NCI-H774 (cell line): ENCODE measurements at regions not wholly inside any gene's neighbourhood (a gene's known extent, or its start where the extent isn't known, plus 50 kb on each side); places are given as distances from the start of the nearest gene placed in this dataset.
"Not testable (repeated sequence)": the region's sequence is repeated elsewhere in the genome, so short reads cannot be mapped to it uniquely, and the experiment has no call there.

Source experiments
- DNase-seq: peaks from one replicate; lab custom pipeline; 2025; lab: John Stamatoyannopoulos, UW

DNA sequence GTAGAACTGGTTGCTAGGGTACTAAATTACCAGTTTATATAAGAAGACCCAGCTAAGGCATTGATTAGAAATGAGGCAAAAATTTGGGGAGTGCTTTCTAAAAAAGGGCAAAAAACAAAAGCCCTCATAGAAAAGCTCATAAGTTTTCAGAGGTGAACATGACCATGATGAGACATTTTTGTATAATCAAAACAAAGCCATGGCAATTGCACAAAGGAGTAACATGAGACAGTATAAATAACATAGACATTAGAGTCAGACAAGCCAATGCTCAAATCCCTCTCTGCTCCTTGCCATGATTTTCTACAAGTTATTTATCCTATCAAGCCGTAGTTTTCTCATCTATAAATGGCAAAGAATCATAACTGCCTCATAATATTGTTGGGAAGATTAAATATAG is 112.2 kb upstream of the ADTRP start:
- no peak for DNase-seq

DNA sequence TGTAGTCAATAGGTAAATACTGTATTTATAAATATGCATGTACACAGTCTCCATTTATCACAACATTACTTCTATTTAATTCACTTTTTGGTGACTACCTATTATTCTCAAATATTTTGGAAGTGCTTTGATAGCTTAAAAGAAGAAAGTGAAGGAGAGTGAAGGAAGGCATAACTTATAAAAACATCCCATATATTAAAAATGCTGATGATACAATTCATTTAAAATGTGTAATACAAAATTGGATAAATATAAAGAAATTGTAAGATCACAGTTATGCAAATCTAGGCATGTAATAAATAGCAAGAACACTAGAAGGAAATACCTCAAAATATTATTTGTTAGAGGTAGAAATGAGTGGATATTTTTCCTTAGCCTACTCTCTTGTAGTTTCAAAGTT is 111.6 kb upstream of the ADTRP start:
- no peak for DNase-seq

DNA sequence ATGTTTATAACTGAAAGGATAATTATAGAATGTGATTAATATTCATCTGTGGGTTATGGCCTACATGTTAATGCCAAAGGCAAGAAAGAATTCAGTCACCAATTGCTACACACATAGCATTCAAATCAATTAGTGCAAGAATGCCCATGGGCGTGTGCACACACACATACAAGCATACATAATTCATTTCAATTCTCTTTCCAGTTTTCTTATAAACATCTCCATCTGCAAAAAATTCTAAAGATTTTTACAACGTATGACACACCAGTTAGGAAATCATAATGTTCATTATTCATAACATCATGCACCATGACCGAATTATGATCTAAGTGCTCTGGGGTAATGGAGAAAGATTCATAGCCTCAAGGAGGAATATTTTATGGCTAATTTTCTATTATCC is 111.0 kb upstream of the ADTRP start:
- DNase-seq = no peak

DNA sequence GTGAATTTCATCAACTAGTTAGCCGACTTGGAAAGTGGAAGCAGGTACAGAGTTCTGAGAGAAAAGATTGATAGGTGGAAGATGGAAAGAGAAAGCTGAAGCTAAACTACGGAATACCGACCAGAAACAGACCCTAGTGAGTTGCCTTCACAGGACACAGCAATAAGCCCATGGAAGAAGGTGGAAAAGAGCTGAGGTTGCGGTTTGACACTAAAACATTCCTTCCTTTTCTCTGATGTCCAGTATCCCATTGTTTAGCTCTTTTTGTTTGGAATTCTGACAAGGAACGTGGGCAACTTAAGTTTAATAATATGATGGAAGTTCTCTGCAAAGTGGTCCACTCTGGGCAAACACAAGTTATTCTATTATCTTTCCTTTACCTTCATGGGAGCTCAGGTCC is 110.1 kb upstream of the ADTRP start:
- no peak for DNase-seq

DNA sequence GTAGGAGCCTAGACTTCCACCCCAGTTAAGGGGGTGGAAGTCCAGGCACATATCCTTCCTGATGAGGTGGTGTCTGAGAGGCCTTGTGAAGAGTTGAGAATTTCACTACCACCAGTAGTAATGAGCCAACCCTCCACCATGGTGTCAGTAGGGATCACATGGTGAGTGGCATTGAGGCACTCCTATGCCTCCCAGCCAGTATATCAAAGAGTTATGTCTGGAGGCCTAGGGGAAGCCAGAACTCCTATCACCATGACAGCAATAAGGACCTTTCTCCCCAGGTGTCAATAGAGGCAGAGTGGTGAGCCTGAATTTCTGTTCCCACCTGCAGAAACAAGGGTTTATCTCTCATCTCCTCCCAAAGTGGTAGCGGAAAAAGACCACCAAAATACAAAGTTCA is 106.6 kb upstream of the ADTRP start:
- DNase-seq = no peak

DNA sequence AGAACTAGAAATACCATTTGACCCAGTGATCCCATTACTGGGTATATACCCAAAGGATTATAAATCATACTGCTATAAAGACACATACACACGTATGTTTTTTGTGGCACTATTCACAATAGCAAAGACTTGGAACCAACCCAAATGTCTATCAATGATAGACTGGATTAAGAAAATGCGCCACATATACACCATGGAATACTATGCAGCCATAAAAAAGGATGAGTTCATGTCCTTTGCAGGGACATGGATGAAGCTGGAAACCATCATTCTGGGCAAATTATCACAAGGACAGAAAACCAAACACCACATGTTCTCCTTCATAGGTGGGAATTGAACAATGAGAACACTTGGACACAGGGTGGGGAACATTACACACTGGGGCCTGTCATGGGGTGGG is 104.9 kb upstream of the ADTRP start:
- not testable (repeated sequence) for DNase-seq

DNA sequence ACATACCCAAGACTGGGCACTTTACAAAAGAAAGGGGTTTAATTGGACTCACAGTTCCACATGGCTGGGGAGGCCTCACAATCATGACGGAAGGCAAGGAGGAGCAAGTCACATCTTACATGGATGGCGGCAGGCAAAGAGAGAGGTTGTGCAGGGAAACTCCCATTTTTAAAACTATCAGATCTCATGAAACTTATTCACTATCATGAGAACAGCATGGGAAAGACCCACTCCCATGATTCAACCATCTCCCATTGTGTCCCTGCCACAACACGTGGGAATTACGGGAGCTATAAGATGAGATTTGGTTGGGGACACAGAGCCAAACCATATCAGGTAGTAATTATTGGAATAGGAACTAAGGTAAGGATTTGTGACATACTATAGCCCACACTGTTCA is 101.6 kb upstream of the ADTRP start:
- DNase-seq = not testable (repeated sequence)

DNA sequence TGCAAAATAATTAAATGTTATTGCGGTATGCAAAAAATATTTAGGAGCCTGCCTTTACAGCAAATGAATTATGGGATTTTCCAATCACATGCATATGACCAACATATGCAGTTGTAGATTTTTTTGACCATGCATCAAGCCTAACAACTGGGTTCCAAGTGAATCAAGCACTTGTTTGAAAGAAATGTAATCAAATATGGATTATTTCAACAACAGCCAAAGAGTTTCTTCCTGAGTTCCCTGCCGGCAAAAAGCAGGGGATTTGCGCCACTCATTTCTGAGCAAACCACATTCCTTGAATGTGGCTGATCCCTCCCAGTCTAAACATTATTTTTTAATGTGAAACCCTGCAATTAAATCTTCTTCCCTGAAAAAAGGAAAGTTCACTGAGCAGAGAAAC is 100.1 kb upstream of the ADTRP start:
- no peak for DNase-seq

DNA sequence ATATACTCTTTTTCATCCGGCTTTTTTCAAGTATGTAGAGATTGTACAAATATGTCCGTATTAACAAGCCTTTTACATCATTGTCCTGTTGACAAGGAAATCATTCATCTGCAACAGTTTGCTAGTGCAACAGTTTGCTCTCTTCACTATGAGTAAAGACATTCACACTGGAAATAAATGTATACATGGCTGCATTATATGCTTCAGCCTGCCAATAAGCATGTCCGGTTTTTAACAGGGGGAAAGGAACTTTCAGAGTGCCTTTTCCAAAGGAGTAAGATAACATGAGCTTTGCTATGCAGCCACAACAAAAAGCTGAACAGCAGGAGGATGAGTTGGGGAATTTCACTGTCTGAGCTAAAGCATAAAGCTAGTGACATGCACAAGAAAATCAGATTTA is 99.4 kb upstream of the ADTRP start:
- no peak for DNase-seq

DNA sequence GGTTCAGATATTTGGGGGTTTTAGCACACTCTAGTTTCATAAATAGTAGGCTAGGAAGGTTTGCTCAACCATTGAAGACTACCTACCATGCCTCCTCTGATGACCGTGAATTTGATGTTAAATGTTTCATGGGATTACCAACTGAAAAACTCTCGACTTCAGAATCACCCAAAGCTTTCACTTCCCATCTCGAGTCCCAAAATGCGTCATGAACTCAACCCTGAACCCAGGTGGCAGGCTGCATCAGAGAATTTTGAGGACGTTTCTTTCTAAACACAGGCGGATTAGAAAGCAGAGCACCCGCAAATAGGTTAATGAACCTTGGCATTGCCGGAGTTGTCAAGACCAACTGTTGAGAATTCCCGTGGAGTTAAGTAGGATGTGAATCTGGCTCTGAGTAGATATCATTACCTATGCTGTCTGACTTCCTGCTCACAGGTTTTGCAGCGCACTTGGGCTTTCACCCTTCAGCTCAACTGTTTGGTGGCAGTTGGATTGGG is 98.4 kb upstream of the ADTRP start:
- no peak for DNase-seq

DNA sequence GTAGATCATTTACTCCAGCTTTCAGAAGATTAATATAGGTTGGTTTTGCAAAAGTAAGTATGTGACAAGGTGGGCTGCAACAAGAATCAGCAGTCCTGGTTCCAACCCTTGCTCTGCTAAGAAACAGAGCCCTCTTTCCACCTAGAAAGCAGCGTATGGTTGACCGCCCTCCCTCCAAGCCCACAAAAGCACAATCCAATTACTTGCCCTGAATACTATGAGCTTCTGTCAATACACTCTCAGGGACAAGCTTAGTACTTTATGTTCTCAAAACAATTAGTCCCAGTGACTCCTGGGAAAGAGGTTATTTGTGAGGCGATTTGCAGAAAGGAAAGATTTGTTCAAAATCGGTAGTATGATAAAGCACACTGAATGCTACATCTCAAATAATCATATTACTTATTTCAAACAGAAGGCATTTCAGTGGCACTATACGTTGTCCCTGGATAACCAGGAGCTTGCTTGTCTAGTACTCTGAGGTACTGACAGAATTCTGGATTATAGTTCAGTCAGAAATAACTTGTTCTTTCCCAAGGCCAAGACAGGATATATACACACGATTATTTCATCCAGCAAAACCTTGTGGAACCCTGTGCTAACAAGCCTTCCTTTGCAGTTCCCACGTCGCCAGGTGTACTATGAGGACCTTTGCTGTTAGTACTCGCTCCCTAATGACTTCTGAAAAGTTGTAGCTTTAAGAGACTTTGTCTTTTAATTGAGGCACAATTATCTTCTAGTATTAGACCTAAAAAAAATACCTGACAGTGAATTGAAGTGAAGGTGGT is 96.9 kb upstream of the ADTRP start:
- DNase-seq = no peak

DNA sequence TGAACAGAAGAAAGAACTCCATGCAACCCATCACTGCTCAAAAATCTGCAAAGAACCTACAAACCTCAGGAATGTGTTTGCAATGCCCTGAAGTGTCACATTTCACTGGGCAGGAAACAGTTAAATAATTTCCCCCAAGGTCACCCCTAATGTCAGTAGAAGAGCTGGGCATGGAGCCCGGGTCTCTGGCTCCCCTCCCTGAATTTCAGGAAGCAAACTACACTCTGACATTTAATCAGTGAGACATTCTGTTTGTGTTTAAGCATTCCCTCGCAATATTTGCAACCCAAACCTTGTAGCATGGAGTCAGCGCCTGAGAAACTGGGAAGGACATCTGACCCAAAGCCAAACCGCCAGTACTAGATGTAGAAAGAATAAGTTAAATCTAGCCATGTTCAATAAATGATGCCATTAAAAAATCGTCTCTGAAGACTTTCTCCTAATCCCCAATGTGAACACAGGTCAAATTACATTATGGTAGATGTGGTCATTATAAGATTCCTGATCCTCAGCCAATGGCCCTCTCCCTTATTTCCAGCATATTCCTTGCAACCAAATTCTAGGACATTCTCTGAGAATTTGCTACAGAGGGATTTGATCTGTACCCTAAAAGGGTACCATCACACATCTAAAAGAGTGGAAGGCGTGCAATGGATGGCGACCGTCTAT is 91.2 kb upstream of the ADTRP start:
- DNase-seq = no peak

DNA sequence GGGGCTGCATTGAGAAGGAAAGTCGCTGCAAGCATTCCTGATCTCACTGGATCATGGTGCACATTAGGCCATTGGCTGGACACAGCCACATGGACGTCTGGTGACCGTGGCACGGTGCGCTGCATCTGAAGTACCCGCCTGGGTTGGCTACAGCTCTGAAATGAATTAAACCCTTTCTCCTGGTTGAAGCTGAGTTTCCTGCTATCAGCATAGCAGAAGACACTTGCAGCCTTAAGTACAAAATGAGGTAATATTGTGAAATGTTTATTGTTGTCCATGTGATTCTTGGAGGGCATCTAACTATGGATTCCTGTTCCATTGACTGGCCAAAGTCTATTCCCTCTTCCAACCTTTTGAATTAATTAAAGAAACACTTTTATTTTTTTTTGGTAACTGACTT is 89.8 kb upstream of the ADTRP start:
- no peak for DNase-seq

DNA sequence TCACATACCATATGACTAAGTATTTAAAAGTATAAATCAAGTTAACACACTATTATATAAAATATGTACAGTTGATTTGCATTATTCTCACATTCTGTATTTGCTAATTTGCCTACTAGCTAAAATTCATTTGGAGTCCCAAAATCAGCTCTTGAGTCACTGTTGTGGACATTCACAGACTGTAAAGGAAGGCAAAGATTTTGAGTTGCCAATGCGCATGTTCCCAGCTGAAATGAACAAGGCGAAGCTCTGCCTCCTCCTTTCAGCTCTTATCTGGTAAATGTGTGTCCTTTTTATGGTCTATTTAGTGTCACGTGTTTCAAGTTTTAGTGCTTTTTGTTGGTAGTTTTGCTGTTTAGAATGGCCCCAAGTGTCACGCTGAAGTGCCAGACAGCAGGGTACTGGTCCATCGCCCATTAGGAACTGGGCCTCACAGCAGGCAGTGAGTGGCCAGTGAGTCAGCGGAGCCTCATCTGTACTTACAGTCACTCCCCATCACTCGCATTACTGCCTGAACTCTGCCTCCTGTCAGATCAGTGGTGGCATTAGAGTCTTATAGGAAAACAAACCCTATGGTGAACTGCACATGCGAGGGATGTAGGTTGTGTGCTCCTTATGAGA is 87.2 kb upstream of the ADTRP start:
- no peak for DNase-seq

DNA sequence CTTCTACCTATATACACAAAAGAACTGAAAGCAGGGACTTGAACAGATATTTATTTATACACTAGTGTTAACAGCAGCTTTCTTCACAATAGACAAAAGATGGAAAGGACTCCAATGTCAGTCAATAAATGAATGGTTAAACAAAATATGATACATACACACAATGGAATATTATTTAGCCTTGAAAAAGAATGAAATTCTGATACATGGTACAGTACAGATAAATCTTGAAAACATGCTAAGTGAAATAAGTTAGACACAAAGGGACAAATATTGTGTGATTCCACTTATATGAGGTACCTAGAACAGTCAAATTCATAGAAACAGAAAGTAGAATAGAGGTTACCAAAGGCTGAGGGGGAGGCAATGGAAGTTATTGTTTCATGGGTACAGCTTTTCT is 79.8 kb upstream of the ADTRP start:
- DNase-seq = no peak

DNA sequence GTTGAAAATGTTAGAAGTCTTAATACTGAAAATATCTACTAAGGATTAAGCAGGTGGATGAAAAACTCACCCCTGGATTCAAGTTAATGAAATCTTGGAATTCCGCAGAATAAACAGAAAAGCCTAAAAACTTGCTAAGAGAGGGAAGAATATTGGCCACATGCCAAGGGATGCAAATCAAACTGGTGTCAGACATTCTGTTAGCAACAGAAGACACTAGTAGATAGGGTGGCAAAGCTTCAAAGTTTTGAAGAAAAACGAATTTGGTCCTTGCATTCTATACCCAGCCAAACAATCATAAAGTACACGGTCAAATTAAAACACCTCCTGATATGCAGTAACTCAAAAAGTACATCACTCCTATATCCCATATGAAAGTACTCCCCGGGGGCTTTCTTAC is 77.1 kb upstream of the ADTRP start:
- DNase-seq = no peak

DNA sequence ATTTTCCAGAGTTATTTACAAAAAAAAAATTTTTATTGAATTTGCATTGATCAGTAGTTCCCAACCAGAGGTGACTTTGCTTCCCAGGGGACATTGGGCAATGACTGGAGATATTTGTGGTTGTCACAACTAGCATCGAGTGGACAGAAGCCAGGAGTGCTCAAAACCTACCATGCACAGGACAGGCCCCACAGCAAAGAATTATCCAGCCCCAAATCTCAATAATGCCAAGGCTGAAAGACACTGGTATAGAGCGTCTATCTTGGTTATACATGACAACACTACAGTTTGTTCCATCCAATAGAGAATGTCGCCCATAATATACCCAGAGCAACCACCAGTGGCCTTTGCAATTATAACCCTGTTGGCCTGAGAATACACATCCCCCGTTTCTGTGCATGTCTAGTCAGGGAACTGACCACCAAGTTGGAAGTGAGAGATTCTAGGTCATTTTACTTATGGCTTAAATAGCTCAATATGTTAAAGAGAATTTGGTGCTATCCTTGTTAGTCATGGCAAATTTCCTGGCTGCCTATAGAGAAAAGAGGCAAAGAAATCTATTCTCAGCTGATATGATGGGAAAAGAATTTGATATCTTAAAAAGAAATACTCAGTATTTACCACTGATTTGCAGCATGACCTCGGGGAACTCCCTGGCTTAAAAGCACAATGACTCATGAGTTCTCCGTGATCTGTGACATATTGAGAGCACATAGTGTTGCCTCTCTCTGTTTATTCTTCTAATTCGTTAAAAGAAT is 76.0 kb upstream of the ADTRP start:
- no peak for DNase-seq

DNA sequence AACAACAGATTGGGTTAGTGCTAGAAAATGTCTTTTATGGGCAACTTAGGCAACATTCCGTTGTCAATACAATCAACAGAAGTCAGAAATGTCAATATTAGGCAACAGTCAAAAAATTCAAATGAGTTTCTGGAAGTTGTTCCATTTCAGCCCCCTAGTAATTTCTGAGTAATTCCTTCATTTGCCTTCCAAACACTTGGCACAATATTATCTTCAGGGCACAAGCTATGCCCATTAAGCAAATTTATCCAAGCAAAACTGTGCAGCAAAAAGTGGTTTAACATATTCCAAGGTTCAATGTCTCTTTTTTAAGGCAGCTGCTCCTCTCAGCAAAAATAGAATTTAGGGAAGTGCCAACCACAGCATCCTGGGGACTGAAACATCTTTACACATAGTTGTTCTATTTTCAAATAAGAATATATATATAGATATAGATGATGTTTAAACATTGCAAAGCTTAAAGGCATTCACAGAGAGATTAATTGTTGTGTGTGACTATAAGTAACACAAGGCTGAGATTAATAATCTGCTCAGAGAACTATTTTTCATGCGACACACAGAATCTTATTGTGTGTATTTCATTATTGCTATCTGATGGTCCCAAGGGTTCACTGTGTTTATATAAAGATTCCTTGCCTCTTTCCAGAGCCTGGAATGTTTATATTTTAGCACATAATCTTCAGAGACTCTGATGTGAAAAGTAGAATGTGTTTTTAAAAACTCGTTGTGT is 75.2 kb upstream of the ADTRP start:
- DNase-seq = no peak

DNA sequence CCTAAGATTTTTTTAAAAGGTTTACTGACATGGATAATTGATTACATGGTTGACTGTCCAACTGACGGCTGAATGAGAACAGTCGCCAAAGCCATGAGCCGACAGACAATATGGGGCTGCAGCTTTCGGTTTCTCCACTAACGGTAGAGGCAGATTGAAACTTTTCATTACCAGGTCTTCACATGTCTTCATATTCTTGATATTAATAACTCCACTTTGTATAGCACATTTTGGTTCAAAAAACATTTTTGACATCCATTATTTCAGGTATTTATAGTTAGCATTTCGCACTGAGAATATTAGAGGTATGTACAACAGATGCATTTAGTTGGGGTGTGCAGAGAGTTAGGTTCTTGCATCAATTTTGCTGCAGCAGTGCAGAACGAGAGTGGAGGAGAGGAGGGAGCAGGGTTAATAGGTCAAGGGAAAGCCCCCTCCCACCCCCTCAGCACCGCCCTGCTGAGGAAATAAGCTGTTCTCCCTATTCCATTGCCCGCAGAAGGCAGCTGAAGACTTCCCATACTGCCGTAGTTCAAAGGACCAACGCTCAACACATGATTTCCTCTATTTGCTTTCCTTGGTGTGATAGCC is 73.6 kb upstream of the ADTRP start:
- DNase-seq = no peak

DNA sequence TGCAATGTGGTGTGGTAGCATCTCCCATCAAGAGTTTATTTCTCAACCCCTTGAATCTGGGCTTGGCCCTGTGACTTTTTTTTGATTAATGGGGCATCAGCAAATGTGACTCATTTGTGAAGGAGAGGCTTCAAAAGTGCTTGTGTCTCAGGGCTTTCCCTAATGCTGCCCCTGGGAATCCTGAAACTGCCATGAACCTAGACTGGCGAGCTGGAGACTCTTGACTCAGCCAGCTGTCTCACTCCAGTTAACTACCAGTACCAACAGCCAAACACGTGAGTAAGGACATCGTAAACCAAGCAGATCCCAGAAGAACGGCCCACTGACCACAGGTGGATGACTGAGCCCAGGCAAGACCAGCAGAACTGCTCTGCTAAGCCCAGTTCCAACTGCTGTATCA is 72.8 kb upstream of the ADTRP start:
- DNase-seq = no peak
